MG63 (cell line): ENCODE measurements at regions not wholly inside any gene's neighbourhood (a gene's known extent, or its start where the extent isn't known, plus 50 kb on each side); places are given as distances from the start of the nearest gene placed in this dataset.
"Not testable (repeated sequence)": the region's sequence is repeated elsewhere in the genome, so short reads cannot be mapped to it uniquely, and the experiment has no call there.

ENCODE experiments used
- DNase-seq: peaks from one replicate; pipeline ENCODE4 v3.0.0-alpha.2; 2020
- H3K27me3 ChIP-seq: fragments of 250-450 bp; sonication (Bioruptor Pico); 2 replicates; pipeline ENCODE4 v1.5.1; 2020; ENCODE audit warnings: mild to moderate bottlenecking, moderate library complexity
- H3K36me3 ChIP-seq: fragments of 250-450 bp; sonication (Bioruptor Pico); 2 replicates; pipeline ENCODE4 v1.5.1; 2020; ENCODE audit warnings: mild to moderate bottlenecking, moderate library complexity
- H3K4me3 ChIP-seq: fragments of 250-450 bp; sonication (Bioruptor Pico); 2 replicates; pipeline ENCODE4 v1.5.1; 2020; ENCODE audit warnings: mild to moderate bottlenecking, moderate library complexity
- H3K9me3 ChIP-seq: fragments of 250-450 bp; sonication (Bioruptor Pico); 2 replicates; pipeline ENCODE4 v1.5.1; 2020; ENCODE audit warnings: mild to moderate bottlenecking, moderate library complexity

GRCh38 chr21:21806711-21807597 is 808.7 kb downstream of the NCAM2 start:
- H3K4me3 ChIP-seq: no peak overlapping the region
- no peak for DNase-seq
- H3K36me3 ChIP-seq: no peaks in the 10 kb centered on the region
- no peaks in the 10 kb centered on the region for H3K9me3 ChIP-seq
- H3K27me3 ChIP-seq: no peaks in the 10 kb centered on the region

- DNase-seq: no peak
- Histone ChIP-seq H3K36me3 (no peaks in the 10 kb centered on the region), H3K4me3 (no peak overlapping the region), H3K9me3 (no peaks in the 10 kb centered on the region), H3K27me3 (no peaks in the 10 kb centered on the region)
Measured at GRCh38 chr21:21807598-21807903, 809.3 kb downstream of the NCAM2 start.

GRCh38 chr21:21813289-21813688 is 815.1 kb downstream of the NCAM2 start:
- Histone ChIP-seq H3K4me3 (no peak overlapping the region), H3K27me3 (no peaks in the 10 kb centered on the region), H3K9me3 (no peaks in the 10 kb centered on the region), H3K36me3 (no peaks in the 10 kb centered on the region)
- DNase-seq: no peak

- Histone ChIP-seq H3K27me3 (no peaks in the 10 kb centered on the region), H3K36me3 (no peaks in the 10 kb centered on the region), H3K9me3 (no peaks in the 10 kb centered on the region), H3K4me3 (no peak overlapping the region)
- no peak for DNase-seq
Measured at GRCh38 chr21:21813934-21814333, 815.7 kb downstream of the NCAM2 start.

GRCh38 chr21:21816778-21817177 is 818.6 kb downstream of the NCAM2 start:
- Histone ChIP-seq H3K9me3 (no peaks in the 10 kb centered on the region), H3K4me3 (no peak overlapping the region), H3K36me3 (no peaks in the 10 kb centered on the region), H3K27me3 (no peaks in the 10 kb centered on the region)
- no peak for DNase-seq

GRCh38 chr21:21818898-21819297 is 820.7 kb downstream of the NCAM2 start:
- no peak for DNase-seq
- Histone ChIP-seq H3K9me3 (no peaks in the 10 kb centered on the region), H3K27me3 (no peaks in the 10 kb centered on the region), H3K36me3 (no peaks in the 10 kb centered on the region), H3K4me3 (no peak overlapping the region)

- Histone ChIP-seq H3K27me3 (no peaks in the 10 kb centered on the region), H3K36me3 (no peaks in the 10 kb centered on the region), H3K9me3 (no peaks in the 10 kb centered on the region), H3K4me3 (no peak overlapping the region)
- no peak for DNase-seq
Measured at GRCh38 chr21:21828130-21828529, 829.9 kb downstream of the NCAM2 start.

GRCh38 chr21:21831036-21831435 is 832.8 kb downstream of the NCAM2 start:
- Histone ChIP-seq H3K36me3 (no peaks in the 10 kb centered on the region), H3K27me3 (no peaks in the 10 kb centered on the region)
- no peak for DNase-seq

GRCh38 chr21:21845901-21846300 is 847.7 kb downstream of the NCAM2 start:
- Histone ChIP-seq H3K36me3 (no peaks in the 10 kb centered on the region), H3K9me3 (no peaks in the 10 kb centered on the region; the same call in 1 of the 2 replicates), H3K4me3 (no peak overlapping the region), H3K27me3 (no peaks in the 10 kb centered on the region)
- DNase-seq: no peak

More at GRCh38 chr21:21831036-21831435, 832.8 kb downstream of the NCAM2 start:
- Histone ChIP-seq H3K9me3 (no peaks in the 10 kb centered on the region), H3K4me3 (no peak overlapping the region)

- Histone ChIP-seq H3K27me3 (no peaks in the 10 kb centered on the region), H3K9me3 (peaks cover 2% of the 10 kb centered on the region; the same call in 1 of the 2 replicates), H3K4me3 (no peak overlapping the region), H3K36me3 (no peaks in the 10 kb centered on the region)
- no peak for DNase-seq
Measured at GRCh38 chr21:21851205-21851604, 853.0 kb downstream of the NCAM2 start.

- H3K9me3 ChIP-seq: peaks cover 2% of the 10 kb centered on the region; the same call in 1 of the 2 replicates
- H3K4me3 ChIP-seq: no peak overlapping the region
- no peaks in the 10 kb centered on the region for H3K36me3 ChIP-seq
- DNase-seq: no peak
- H3K27me3 ChIP-seq: no peaks in the 10 kb centered on the region
Measured at GRCh38 chr21:21851657-21852056, 853.4 kb downstream of the NCAM2 start.

- no peak for DNase-seq
- H3K27me3 ChIP-seq: no peaks in the 10 kb centered on the region
- H3K36me3 ChIP-seq: no peaks in the 10 kb centered on the region
- H3K4me3 ChIP-seq: no peak overlapping the region
- H3K9me3 ChIP-seq: peaks cover 2% of the 10 kb centered on the region; the same call in 1 of the 2 replicates
Measured at GRCh38 chr21:21858502-21859334, 860.5 kb downstream of the NCAM2 start.

GRCh38 chr21:21860888-21861287 is 862.7 kb downstream of the NCAM2 start:
- no peak overlapping the region for H3K4me3 ChIP-seq
- no peaks in the 10 kb centered on the region for H3K36me3 ChIP-seq
- H3K9me3 ChIP-seq: no peaks in the 10 kb centered on the region
- no peaks in the 10 kb centered on the region for H3K27me3 ChIP-seq
- DNase-seq: no peak

GRCh38 chr21:21864321-21864840 is 866.2 kb downstream of the NCAM2 start:
- H3K9me3 ChIP-seq: peaks cover 2% of the 10 kb centered on the region; the same call in 1 of the 2 replicates
- H3K4me3 ChIP-seq: no peak overlapping the region
- DNase-seq: peak; percentile 9
- no peaks in the 10 kb centered on the region for H3K27me3 ChIP-seq
- H3K36me3 ChIP-seq: no peaks in the 10 kb centered on the region

GRCh38 chr21:21897275-21897883 is 899.2 kb downstream of the NCAM2 start:
- Histone ChIP-seq H3K36me3 (no peaks in the 10 kb centered on the region), H3K9me3 (no peaks in the 10 kb centered on the region; the same call in 1 of the 2 replicates), H3K27me3 (no peaks in the 10 kb centered on the region), H3K4me3 (no peak overlapping the region)
- peak; percentile 67 for DNase-seq

- H3K9me3 ChIP-seq: no peaks in the 10 kb centered on the region; the same call in 1 of the 2 replicates
- no peak for DNase-seq
- H3K4me3 ChIP-seq: no peak overlapping the region
- no peaks in the 10 kb centered on the region for H3K27me3 ChIP-seq
- no peaks in the 10 kb centered on the region for H3K36me3 ChIP-seq
Measured at GRCh38 chr21:21898801-21899200, 900.6 kb downstream of the NCAM2 start.

- DNase-seq, H3K4me3 ChIP-seq: not testable (repeated sequence)
Measured at GRCh38 chr21:21902416-21902815, 904.2 kb downstream of the NCAM2 start.

More at GRCh38 chr21:21902416-21902815, 904.2 kb downstream of the NCAM2 start:
- not testable (repeated sequence) for H3K36me3 ChIP-seq, H3K27me3 ChIP-seq, H3K9me3 ChIP-seq
